Endothelial cell of umbilical vein (primary cell): ENCODE measurements at regions not wholly inside any gene's neighbourhood (a gene's known extent, or its start where the extent isn't known, plus 50 kb on each side); places are given as distances from the start of the nearest gene placed in this dataset.

Experiments used
- BruUV-seq: library from RNA; stranded (reverse); fragments of 400-500 nt; replicated peaks from 2 replicates; lab custom pipeline; 2021; lab: Mats Ljungman, UMichigan
- CTCF ChIA-PET: fragments of 300-600, 350-600 bp; sonication (Branson Sonifier 250); formaldehyde crosslinking; loops from one replicate; lab custom pipeline; 2021; ENCODE audit warnings: antibody characterized with exemption, inconsistent platforms; lab: Charles Lee
- POLR2A ChIA-PET: fragments of 300-600, 350-600 bp; sonication (Branson Sonifier 250); formaldehyde crosslinking; loops from one replicate; lab custom pipeline; 2021; ENCODE audit warnings: antibody characterized with exemption, inconsistent platforms; lab: Charles Lee
- DNase-seq: peaks from one replicate; pipeline ENCODE4 v3.0.0-alpha.2; 2011; ENCODE audit warnings: low read depth, low spot score
- FAIRE-seq: peaks from 2 replicates; lab custom pipeline; 2011; peaks lifted over from hg19 to GRCh38; lab: Jason Lieb, UNC
- H2AFZ ChIP-seq: 2 replicates; pipeline ENCODE4 v1.6.0; 2012; ENCODE audit warnings: low read depth, low read length, control low read depth, inconsistent platforms
- H3K27ac ChIP-seq: 2 replicates; pipeline ENCODE4 v1.5.1; 2011; ENCODE audit warnings: low read depth, mild to moderate bottlenecking, control low read depth, low read length, moderate library complexity; ENCODE audit not compliant: insufficient read depth
- H3K27me3 ChIP-seq, 2 experiments: 2 replicates each; pipeline versions ENCODE4 v1.6.0 to v1.6.1; 2011; ENCODE audit warnings: low read length in 2 of 2, mixed read lengths in 1 of 2; ENCODE audit not compliant: control insufficient read depth in 2 of 2, insufficient read depth in 2 of 2
- H3K36me3 ChIP-seq, 2 experiments: 2 replicates in 1 of 2; 3 replicates in 1 of 2; pipeline ENCODE4 v1.5.1; 2011; ENCODE audit warnings: low read length in 2 of 2, mild to moderate bottlenecking in 1 of 2, moderate library complexity in 1 of 2; ENCODE audit not compliant: control insufficient read depth in 2 of 2, insufficient read depth in 2 of 2; ENCODE audit errors: extremely low read depth in 1 of 2
- H3K4me1 ChIP-seq: 3 replicates; pipeline ENCODE4 v1.5.1; 2011; ENCODE audit warnings: mild to moderate bottlenecking, low read length; ENCODE audit not compliant: control insufficient read depth, insufficient read depth; ENCODE audit errors: extremely low read depth
- H3K4me2 ChIP-seq: 2 replicates; pipeline ENCODE4 v1.6.1; 2011; ENCODE audit warnings: low read length, control low read depth, mixed read lengths; ENCODE audit not compliant: insufficient read depth
- H3K4me3 ChIP-seq, 3 experiments: fragments of 200-600 bp in 1 of 3; sonication (generic), shearing (Covaris generic) in 1 of 3; replicated peaks in 1 of 3; 2 replicates each; pipeline ENCODE4 v1.5.1; 2011 to 2016; ENCODE audit warnings: control low read depth in 3 of 3, low read length in 3 of 3, mild to moderate bottlenecking in 2 of 3, inconsistent platforms in 1 of 3, low read depth in 1 of 3, moderate library complexity in 1 of 3; ENCODE audit not compliant: insufficient read depth in 1 of 3
- H3K79me2 ChIP-seq: 2 replicates; pipeline ENCODE4 v1.6.0; 2012; ENCODE audit warnings: low read length, inconsistent platforms; ENCODE audit not compliant: control insufficient read depth, insufficient read depth
- H3K9ac ChIP-seq: replicated peaks from 2 replicates; pipeline ENCODE3; 2011; ENCODE audit warnings: low read length, control low read depth; ENCODE audit not compliant: insufficient read depth; ENCODE audit errors: extremely low read depth
- H3K9me1 ChIP-seq: replicated peaks from 3 replicates; pipeline ENCODE4 v1.6.0; 2011; ENCODE audit warnings: mild to moderate bottlenecking, low read length; ENCODE audit not compliant: control insufficient read depth, insufficient read depth; ENCODE audit errors: extremely low read depth
- H3K9me3 ChIP-seq: replicated peaks from 2 replicates; pipeline ENCODE4 v1.5.1; 2012; ENCODE audit warnings: low read length, inconsistent platforms; ENCODE audit not compliant: control insufficient read depth, insufficient read depth
- H4K20me1 ChIP-seq: replicated peaks from 2 replicates; pipeline ENCODE3; 2011; ENCODE audit warnings: mild to moderate bottlenecking, low read length; ENCODE audit not compliant: control insufficient read depth, insufficient read depth; ENCODE audit errors: extremely low read depth
- EZH2 ChIP-seq: IDR thresholded peaks from 2 replicates; pipeline ENCODE4 v1.6.1; 2012; ENCODE audit warnings: borderline replicate concordance, low read depth, mild to moderate bottlenecking, moderate library complexity, low read length, inconsistent platforms; ENCODE audit not compliant: severe bottlenecking
- FOS ChIP-seq: IDR thresholded peaks from 2 replicates; pipeline ENCODE4 v1.6.1; 2011; ENCODE audit warnings: mild to moderate bottlenecking, low read length, moderate library complexity, borderline replicate concordance; ENCODE audit not compliant: insufficient read depth
- GATA2 ChIP-seq: IDR thresholded peaks from 2 replicates; pipeline ENCODE4 v1.7.0; 2011; ENCODE audit warnings: low read depth, mild to moderate bottlenecking, moderate library complexity, mixed read lengths, low read length; ENCODE audit not compliant: insufficient read length, insufficient read depth
- JUN ChIP-seq: IDR thresholded peaks from 2 replicates; pipeline ENCODE4 v1.6.1; 2011; ENCODE audit warnings: borderline replicate concordance, low read depth; ENCODE audit not compliant: insufficient read length, insufficient read depth
- MYC ChIP-seq: IDR thresholded peaks from one replicate; pipeline ENCODE4 v1.6.1; 2011; ENCODE audit warnings: mild to moderate bottlenecking, low read depth, low read length
- POLR2A ChIP-seq: IDR thresholded peaks from 2 replicates; pipeline ENCODE4 v1.6.1; 2012; ENCODE audit warnings: low read depth, mild to moderate bottlenecking, control low read depth, low read length
- POLR2AphosphoS5 ChIP-seq: IDR thresholded peaks from 2 replicates; pipeline ENCODE4 v1.6.1; 2012; ENCODE audit warnings: low read depth, mild to moderate bottlenecking, control low read depth, low read length, moderate library complexity; ENCODE audit not compliant: insufficient read depth
- dilution Hi-C: fragments of 300-500 bp; cut with MboI; formaldehyde crosslinking; loops from one replicate; pipeline ENCODE4 v1.15.0; 2019; ENCODE audit warnings: low sequenced_read_pairs; ENCODE audit not compliant: extremely low pct_ligation_motif_present
- intact Hi-C: fragments of 100-400 bp; cut with micrococcal nuclease; formaldehyde crosslinking; loops from one replicate; pipeline ENCODE4 v1.10.0; 2022
- TF ChIP-seq, protein P1 (sequence below): IDR thresholded peaks from 2 replicates; pipeline ENCODE4 v1.6.1; 2011; ENCODE audit not compliant: insufficient read depth, insufficient read length
- TF ChIP-seq, protein P2 (sequence below), 2 donors: IDR thresholded peaks; 1 replicate in 1 of 2; 2 replicates in 1 of 2; pipeline ENCODE4 v1.5.1; 2011; ENCODE audit warnings: low read length in 2 of 2, mild to moderate bottlenecking in 2 of 2, moderate library complexity in 2 of 2, control low read depth in 1 of 2, inconsistent platforms in 1 of 2, low read depth in 1 of 2; ENCODE audit not compliant: insufficient read depth in 1 of 2; ENCODE audit errors: extremely low read depth in 1 of 2

DNA sequence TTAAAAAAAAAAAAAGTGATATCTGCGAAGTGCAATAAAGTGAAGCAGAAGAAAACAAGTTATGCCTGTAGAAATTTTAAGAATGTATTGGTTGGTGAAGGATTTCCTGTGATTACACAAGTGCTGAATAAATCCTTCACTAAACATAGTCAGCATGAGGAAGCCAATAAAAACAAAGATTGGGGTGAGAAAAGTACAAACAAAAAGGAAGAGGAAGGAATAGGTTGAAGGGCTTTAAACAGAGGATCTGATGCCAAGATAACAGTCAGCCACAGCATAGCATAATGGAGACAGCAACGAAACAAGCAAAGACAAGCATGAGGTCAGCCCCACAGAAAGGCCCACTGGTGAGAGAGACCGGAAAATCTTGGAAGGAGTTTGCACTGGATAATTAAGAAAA lies 372.2 kb downstream of the ADAM29 start:
- Histone ChIP-seq H3K79me2 (no peaks in the 10 kb centered on the region), H3K27me3 (no peaks in the 10 kb centered on the region), H3K9ac (no peak overlapping the region), H3K36me3 (no peaks in the 10 kb centered on the region), H3K9me1 (no peaks in the 10 kb centered on the region), H3K4me3 (no peak overlapping the region), H3K9me3 (peaks cover 3% of the 10 kb centered on the region), H4K20me1 (no peaks in the 10 kb centered on the region), H3K4me2 (no peak overlapping the region), H3K27ac (no peak overlapping the region), H3K4me1 (no peaks in the 10 kb centered on the region), H2AFZ (no peak overlapping the region)
- BruUV-seq = no TSS peak
- dilution Hi-C loops (no loop called here), intact Hi-C loops (no loop called here)
- ChIA-PET POLR2A (no interaction called here), CTCF (no interaction called here)
- TF ChIP-seq FOS (no peak), GATA2 (no peak), MYC (no peak), EZH2 (no peak), POLR2A (no peak), JUN (no peak), POLR2AphosphoS5 (no peak)
- TF ChIP-seq, protein P1, sequence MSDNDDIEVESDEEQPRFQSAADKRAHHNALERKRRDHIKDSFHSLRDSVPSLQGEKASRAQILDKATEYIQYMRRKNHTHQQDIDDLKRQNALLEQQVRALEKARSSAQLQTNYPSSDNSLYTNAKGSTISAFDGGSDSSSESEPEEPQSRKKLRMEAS = no peak
- FAIRE-seq = no peak
- DNase-seq = no peak

DNA sequence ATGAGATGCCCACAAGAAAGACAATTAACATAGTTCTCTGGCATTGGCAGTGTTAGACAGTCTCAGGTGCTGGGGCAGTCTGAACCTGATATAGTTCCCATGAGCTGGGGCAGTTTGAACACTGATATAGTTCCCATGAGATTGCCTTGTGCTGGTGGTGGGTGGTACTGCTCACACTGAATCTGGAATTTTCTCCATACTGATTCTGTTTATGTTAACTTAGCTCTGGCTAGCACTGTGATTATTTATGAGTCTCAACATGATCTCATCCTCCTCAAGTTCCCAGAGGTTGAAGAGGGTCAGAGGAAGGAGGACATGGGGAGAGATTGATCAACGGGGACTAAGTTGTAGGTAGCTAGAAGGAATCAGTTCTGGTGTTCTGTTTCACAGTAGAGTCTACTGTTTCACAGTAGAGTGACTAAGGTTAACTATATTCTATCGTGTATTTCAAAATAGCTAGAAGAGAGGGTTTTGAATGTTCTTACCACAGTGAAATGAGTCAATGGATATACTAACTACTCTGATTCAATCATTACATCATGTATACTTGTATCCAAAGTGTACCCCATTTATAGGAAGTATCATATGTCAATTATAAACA lies 379.9 kb downstream of the ADAM29 start:
- Histone ChIP-seq H3K36me3 (no peaks in the 10 kb centered on the region), H2AFZ (no peak overlapping the region), H3K9ac (no peak overlapping the region), H3K9me1 (no peaks in the 10 kb centered on the region), H3K4me3 (no peak overlapping the region), H3K27me3 (no peaks in the 10 kb centered on the region), H3K4me1 (no peaks in the 10 kb centered on the region), H4K20me1 (no peaks in the 10 kb centered on the region), H3K79me2 (no peaks in the 10 kb centered on the region), H3K4me2 (no peak overlapping the region), H3K27ac (no peak overlapping the region), H3K9me3 (peaks cover 4% of the 10 kb centered on the region)
- DNase-seq (no peak), FAIRE-seq (no peak)
- ChIA-PET CTCF (no interaction called here), POLR2A (no interaction called here)
- dilution Hi-C loops (no loop called here), intact Hi-C loops (no loop called here)
- TF ChIP-seq JUN (no peak), POLR2AphosphoS5 (no peak), FOS (no peak), EZH2 (no peak), GATA2 (no peak), MYC (no peak), POLR2A (no peak)
- TF ChIP-seq, protein P2, sequence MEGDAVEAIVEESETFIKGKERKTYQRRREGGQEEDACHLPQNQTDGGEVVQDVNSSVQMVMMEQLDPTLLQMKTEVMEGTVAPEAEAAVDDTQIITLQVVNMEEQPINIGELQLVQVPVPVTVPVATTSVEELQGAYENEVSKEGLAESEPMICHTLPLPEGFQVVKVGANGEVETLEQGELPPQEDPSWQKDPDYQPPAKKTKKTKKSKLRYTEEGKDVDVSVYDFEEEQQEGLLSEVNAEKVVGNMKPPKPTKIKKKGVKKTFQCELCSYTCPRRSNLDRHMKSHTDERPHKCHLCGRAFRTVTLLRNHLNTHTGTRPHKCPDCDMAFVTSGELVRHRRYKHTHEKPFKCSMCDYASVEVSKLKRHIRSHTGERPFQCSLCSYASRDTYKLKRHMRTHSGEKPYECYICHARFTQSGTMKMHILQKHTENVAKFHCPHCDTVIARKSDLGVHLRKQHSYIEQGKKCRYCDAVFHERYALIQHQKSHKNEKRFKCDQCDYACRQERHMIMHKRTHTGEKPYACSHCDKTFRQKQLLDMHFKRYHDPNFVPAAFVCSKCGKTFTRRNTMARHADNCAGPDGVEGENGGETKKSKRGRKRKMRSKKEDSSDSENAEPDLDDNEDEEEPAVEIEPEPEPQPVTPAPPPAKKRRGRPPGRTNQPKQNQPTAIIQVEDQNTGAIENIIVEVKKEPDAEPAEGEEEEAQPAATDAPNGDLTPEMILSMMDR (IDR thresholded peaks at IDR 0.05; ENCODE audit: extremely low read depth in 1 of 2, insufficient read depth in 1 of 2, low read depth in 1 of 2, low read length in 2 of 2) = no peak
- TF ChIP-seq, protein P1 = no peak
- no TSS peak for BruUV-seq
